ENCODE measurements at regions not wholly inside any gene's neighbourhood (a gene's known extent, or its start where the extent isn't known, plus 50 kb on each side); places are given as distances from the start of the nearest gene placed in this dataset.

- intact Hi-C loops (cut with DNase I): no loop called here
- DNase-seq (ENCODE audit: low spot score) (no peak), ATAC-seq (no peak)
Measured at GRCh38 chr2:195057001-195057400, 600.0 kb upstream of the SLC39A10 start.

DNA sequence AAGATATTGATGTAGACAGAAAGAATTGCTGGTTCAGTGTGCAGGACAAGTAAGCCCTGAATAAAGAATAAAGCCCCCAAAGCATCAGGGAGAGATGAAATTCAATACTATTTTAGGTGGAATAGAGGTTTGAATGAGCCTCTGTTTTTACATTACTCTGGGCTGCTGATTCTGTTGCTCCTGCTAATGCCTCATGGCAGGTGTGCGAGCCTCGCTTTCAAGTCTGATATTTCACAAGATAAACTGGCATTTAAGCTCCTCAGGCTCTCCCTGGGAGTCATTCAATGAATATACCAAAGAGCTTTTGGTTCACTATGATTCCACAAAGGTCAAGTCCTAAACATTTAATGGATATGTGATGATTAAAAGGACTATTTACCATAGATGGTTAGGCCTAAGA is 601.0 kb upstream of the SLC39A10 start:
- intact Hi-C loops (cut with DNase I): no loop called here
- ATAC-seq (no peak), DNase-seq (ENCODE audit: low spot score) (no peak)

DNA sequence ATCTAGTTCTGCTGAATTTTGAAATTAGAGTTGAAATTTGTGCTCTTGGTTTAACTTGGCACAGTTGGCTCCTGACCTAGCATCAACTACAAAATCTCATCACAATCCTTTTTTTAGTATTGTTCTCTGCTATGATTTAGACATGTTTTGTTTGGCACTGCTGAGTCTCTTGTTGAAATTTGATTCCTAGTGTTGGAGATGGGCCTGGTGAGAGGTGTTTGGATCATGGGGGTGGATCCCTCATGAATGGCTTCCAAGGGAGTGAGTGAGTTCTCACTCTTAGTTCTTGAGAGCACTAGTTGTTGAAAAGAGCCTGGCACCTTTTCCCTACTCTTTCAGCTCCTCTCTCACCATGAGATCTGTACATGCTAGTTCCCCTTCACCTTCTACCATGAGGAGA is 605.6 kb upstream of the SLC39A10 start:
- no peak for ATAC-seq
- DNase-seq (ENCODE audit: low spot score): no peak
- intact Hi-C loops (cut with DNase I): no loop called here

- intact Hi-C loops (cut with DNase I): no loop called here
- DNase-seq (ENCODE audit: low spot score) (no peak), ATAC-seq (no peak)
Measured at GRCh38 chr2:195049372-195050031, 607.5 kb upstream of the SLC39A10 start.

DNA sequence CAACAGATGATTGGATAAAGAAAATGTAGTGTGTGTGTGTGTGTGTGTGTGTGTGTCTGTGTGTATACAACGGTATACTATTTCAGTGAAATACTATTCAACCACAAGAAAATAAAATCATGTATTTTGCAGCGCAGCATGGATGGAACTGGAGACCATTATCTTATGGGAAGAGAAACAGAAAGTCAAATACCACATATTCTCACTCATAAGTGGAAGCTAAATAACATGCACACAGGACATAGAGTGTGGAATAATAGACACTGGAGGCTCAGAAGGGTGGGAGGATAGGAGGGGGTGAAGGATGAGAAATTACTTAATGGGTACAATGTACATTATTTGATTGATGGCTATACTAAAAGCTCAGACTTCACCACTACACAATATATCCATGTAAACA is 609.1 kb upstream of the SLC39A10 start:
- intact Hi-C loops (cut with DNase I): no loop called here
- DNase-seq (ENCODE audit: low spot score): no peak

GRCh38 chr2:195044801-195045200 is 612.2 kb upstream of the SLC39A10 start:
- intact Hi-C loops (cut with DNase I): no loop called here
- no peak for DNase-seq (ENCODE audit: low spot score)
- no peak for ATAC-seq

More for the DNA sequence above, 609.1 kb upstream of the SLC39A10 start:
- ATAC-seq: no peak

- no peak for ATAC-seq
- no peak for DNase-seq (ENCODE audit: low spot score)
- intact Hi-C loops (cut with DNase I): no loop called here
Measured at GRCh38 chr2:195038153-195038552, 618.9 kb upstream of the SLC39A10 start.

- DNase-seq (ENCODE audit: low spot score): no peak
- intact Hi-C loops (cut with DNase I): no loop called here
- ATAC-seq: no peak
Measured at GRCh38 chr2:195037045-195037444, 620.0 kb upstream of the SLC39A10 start.

- intact Hi-C loops (cut with DNase I): no loop called here
- DNase-seq (ENCODE audit: low spot score): no peak
- no peak for ATAC-seq
Measured at GRCh38 chr2:195031411-195031810, 625.6 kb upstream of the SLC39A10 start.

GRCh38 chr2:195029804-195030654 is 627.0 kb upstream of the SLC39A10 start:
- no peak for DNase-seq (ENCODE audit: low spot score)
- ATAC-seq: no peak
- intact Hi-C loops (cut with DNase I): no loop called here

GRCh38 chr2:195027947-195028346 is 629.1 kb upstream of the SLC39A10 start:
- intact Hi-C loops (cut with DNase I): no loop called here
- DNase-seq (ENCODE audit: low spot score) (no peak), ATAC-seq (no peak)

DNA sequence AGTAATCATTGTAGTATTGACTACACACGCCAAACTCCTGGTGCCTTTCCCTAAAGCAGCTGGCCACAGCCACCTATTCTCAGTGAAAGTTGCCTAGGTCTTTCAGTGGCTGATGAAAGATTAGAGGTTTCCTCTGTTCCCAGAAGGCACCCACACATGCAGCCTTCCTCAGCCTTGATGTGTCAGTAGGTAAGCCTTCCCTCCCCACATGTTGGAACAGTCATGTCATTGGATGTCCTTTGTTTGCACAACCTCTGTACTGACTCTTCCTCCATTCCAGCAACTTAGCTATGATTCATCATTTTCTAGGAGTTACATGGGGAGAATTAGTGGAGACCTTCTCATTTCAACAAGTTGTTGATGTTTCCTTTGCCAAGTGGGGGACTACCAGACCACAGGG is 630.8 kb upstream of the SLC39A10 start:
- intact Hi-C loops (cut with DNase I): no loop called here
- DNase-seq (ENCODE audit: low spot score): no peak
- no peak for ATAC-seq

DNA sequence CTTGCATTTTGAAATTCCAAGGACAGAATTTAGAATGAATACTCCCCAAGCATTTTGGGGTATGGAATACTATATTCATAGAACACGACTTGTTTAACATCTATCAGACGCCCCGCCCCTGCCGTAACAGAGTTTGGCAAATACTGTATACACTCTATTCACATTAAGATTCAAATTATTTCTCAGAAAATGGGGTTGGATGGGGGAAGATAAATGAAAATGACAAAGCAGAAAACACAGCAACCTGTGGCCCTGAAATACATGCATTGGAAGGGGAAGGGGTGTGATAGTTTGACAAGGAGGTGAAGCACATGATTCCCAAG is 634.6 kb upstream of the SLC39A10 start:
- DNase-seq (ENCODE audit: low spot score): no peak

GRCh38 chr2:195021711-195022507 is 635.1 kb upstream of the SLC39A10 start:
- DNase-seq (ENCODE audit: low spot score) (no peak), ATAC-seq (no peak)
- intact Hi-C loops (cut with DNase I): no loop called here

More for the DNA sequence above, 634.6 kb upstream of the SLC39A10 start:
- intact Hi-C loops (cut with DNase I): no loop called here
- no peak for ATAC-seq

GRCh38 chr2:195018462-195018861 is 638.6 kb upstream of the SLC39A10 start:
- ATAC-seq (no peak), DNase-seq (ENCODE audit: low spot score) (no peak)
- intact Hi-C loops (cut with DNase I): no loop called here

DNA sequence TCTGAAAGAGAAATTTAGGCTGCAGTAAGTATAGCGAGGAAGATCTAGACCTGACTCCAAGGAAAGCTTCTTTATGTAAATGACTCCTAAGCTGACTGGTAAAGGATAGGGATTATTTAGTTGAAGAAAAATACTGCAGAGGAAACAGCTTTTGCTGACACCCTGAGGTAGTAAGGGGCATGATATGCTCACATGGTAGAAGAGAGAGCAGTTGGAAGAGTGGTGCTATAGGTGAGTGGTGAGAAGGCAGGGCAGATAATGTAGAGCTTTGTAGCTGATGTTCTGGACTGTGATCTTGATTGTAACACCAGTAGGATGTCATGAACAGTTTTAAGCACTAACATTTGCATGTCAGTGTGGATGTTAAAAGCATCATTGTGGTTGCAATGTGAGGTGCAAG is 639.1 kb upstream of the SLC39A10 start:
- no peak for ATAC-seq

GRCh38 chr2:195016841-195017240 is 640.2 kb upstream of the SLC39A10 start:
- DNase-seq (ENCODE audit: low spot score) (no peak), ATAC-seq (no peak)
- intact Hi-C loops (cut with DNase I): no loop called here

More for the DNA sequence above, 639.1 kb upstream of the SLC39A10 start:
- DNase-seq (ENCODE audit: low spot score): no peak
- intact Hi-C loops (cut with DNase I): no loop called here

GRCh38 chr2:195009202-195009601 is 647.8 kb upstream of the SLC39A10 start:
- DNase-seq (ENCODE audit: low spot score) (no peak), ATAC-seq (no peak)
- intact Hi-C loops (cut with DNase I): no loop called here

GRCh38 chr2:195006856-195007255 is 650.2 kb upstream of the SLC39A10 start:
- intact Hi-C loops (cut with DNase I): no loop called here
- DNase-seq (ENCODE audit: low spot score): no peak
- ATAC-seq: no peak

GRCh38 chr2:195003881-195004471 is 653.0 kb upstream of the SLC39A10 start:
- ATAC-seq (no peak), DNase-seq (ENCODE audit: low spot score) (no peak)
- intact Hi-C loops (cut with DNase I): no loop called here
